DMS 273 (cell line): ENCODE measurements at regions not wholly inside any gene's neighbourhood (a gene's known extent, or its start where the extent isn't known, plus 50 kb on each side); places are given as distances from the start of the nearest gene placed in this dataset.
A peak's percentile ranks its signal among the peaks of the same experiment; 100 is the strongest.
"Not testable (repeated sequence)": the region's sequence is repeated elsewhere in the genome, so short reads cannot be mapped to it uniquely, and the experiment has no call there.

Experiments
- DNase-seq: peaks from one replicate; lab custom pipeline; 2025; ENCODE audit not compliant: unreplicated experiment; lab: John Stamatoyannopoulos, UW

DNA sequence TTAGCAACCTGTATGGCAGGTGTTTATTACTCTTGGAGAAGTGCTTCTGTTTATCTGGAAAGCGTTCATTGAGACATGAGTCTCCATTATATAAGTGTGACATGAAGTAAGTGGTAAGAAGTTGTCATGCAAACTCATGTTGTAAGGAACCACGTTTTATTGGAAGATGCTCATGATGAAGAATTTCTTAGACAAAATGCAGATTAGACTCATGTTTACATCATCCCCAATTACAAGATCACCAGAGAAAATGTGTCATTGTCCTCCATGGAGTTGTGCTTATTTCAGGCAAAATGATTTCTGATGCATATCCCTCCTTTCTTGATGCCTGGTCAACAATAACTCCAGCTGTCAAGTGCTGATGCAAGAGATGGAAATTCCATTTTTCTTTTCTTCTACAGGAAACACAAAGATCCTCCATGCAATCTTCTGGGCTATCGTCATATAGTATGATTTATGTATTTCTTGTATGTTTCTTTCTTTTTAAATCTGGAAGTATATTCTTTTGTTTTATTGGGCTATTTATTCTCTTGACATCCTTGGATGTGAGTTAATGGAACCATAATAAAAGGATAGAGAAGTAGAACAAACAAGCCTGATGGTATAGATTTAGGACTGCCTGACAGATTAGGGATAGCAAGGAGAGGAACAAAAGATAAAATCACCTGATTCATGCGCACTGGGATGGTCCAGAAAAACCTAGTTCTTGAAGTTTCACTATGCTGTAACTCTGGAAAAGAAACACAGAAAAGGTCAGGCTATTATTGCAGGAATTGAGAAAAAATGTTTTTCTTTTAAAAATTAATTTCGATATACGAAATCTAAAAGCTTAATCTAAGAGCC, 50.7 kb upstream of the DIAPH3 start:
- DNase-seq: no peak

DNA sequence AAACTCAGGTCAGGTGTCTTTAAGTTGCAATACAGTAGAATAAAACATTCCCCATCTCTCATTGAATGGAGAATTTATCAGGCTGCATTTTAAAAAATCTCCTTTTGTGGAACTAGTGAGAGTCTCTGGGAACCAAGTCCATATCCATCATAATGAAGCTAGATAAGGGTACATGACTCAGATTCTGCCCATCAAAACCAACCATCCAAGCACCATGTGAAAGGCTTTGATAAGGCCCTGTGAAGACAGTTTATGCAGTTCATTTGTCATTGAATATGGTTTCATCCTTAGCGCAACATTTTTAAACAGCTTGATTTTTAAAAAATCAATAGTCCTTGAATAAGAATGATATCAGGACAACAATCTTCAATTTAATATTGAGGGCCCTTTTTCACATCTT, 56.3 kb upstream of the DIAPH3 start:
- DNase-seq: no peak

GRCh38 chr13:60221581-60221980, 57.9 kb upstream of the DIAPH3 start:
- no peak for DNase-seq

DNA sequence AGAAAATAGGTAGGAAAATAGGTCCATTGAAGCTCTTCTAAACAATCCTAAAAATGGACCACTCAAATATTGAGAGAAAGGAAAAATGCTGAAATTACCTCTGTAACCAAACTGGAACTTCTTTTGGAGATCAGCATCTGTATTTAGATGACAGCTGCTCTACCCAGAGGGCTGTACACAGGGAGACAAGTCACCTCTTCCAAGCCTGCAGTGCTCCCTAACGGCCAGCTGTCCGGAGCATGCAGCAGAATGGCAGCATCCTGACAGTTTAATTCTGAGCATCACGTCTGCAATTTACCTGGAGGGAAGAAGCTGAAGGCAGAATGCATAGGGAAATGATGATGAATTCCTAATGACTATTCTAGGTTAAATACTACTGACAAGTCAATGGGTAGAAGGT, 62.8 kb upstream of the DIAPH3 start:
- peak; percentile 74 for DNase-seq

DNA sequence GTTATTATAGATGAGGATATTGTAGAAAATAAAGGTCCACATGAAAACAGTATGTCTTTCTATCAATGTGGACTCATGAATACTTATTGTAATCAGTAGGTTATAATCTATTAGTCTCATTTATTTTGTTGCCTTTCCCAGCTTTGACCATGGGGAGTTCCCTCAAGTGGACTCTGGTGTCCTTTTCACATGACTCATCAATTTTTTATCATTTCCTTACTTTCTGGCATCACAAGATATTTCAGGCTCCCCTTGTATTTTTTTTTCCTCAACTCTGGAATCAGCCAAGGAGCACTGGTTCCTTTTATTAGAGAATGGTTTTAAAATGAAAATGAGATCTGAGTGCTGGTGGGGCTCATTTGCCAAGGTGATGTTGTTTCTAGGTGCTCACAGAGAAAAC, 63.4 kb upstream of the DIAPH3 start:
- DNase-seq: no peak

GRCh38 chr13:60229708-60230272, 66.1 kb upstream of the DIAPH3 start:
- DNase-seq: no peak

- no peak for DNase-seq
Observed at GRCh38 chr13:60230593-60230992, 66.9 kb upstream of the DIAPH3 start.

DNA sequence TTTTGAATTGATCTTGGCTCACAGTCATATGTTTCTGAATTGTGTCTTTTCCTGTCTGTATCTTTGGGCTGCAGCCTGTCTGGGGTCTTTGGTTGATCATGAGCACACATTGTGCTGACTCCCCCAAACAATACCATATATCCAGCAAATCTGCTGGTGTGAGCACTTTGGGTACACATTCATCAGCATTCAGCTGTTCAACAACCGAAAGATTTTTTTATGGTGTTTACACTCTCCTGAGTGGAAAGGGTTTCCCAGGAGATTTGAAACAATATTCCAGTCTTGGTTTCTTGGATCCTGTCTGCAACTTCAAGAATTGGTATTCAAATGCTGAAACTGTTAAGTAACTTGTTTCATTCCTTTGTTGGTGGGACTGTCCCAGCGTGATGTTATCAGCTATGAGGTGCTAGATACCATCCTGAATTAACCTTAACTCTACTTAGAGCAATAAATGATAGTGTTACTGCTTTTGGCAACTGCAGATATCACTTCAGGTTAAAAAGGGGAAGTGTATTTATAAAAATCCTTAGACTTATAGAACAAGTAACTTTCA, 78.4 kb upstream of the DIAPH3 start:
- DNase-seq: no peak

- no peak for DNase-seq
Observed at GRCh38 chr13:60244381-60244780, 80.7 kb upstream of the DIAPH3 start.

- not testable (repeated sequence) for DNase-seq
Observed at GRCh38 chr13:60251419-60251818, 87.7 kb upstream of the DIAPH3 start.

DNA sequence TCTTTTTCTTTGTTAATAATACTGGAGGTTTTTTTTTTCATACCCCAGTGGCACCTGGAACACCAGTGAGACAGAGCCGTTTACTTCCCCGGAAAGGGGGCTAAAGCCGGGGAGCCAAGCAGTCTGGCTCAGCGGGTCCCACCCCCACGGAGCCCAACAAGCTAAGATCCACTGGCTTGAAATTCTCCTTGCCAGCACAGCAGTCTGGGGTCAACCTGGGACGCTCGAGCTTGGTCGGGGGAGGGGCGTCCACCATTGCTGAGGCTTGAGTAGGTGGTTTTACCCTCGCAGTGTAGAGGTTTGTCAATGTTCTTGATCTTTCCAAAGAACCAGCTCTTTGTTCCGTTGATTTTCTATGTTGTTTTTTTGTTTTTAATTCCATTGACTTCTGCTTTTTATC, 94.6 kb upstream of the DIAPH3 start:
- no peak for DNase-seq

GRCh38 chr13:60260440-60260839, 96.7 kb upstream of the DIAPH3 start:
- DNase-seq: no peak

GRCh38 chr13:60261432-60262351, 98.0 kb upstream of the DIAPH3 start:
- peak; percentile 1 for DNase-seq

GRCh38 chr13:60265566-60265965, 101.8 kb upstream of the DIAPH3 start:
- no peak for DNase-seq

DNA sequence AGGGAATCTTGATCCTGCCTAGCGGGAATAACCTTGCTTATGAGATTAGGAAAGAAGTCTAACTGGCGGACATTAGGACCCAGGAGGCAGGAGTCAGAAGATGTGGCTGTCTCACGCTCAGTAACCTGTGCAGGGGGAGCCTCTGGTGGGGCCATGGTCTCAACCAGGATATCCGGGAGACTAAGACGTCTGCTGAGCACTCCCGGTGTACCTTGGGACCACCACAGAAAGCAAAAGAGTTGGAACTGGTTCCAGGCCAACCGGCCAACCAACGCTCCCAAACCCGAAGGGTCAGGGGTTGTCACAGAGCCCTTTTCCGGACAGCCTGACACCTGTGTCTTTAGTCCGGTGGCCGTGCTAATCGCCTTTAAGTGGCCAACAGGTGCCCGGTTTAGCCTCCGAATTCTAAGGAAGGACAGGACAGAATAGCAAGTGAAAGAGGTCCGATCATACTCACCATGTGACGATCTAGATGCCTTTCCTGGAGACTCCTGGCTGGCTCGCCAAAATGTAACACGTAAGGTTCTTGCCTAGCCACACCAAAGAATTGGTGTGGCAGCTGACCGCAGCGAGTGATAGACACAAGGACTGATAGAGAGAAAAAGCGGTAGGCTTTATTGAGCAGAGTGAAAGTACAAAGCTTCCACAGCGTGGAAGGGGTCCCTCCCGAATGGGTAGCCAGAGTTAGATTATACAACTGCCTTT, 103.9 kb upstream of the DIAPH3 start:
- no peak for DNase-seq

DNA sequence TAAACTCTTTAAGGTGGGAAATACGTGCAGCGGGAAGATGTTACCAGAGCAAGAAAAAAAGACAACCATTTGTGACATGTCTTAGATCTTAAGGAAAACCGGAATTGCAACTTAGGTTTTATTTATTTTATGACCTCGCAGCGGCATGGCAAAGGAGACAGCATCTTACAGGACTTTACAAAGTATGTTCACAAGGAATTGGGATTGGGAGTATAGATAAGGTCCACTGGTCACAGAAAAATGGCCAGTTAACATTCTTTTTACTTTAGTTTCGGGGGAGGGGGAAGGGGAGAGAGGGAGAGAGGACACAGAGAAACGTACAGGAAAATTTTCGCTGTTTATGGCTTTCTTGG, 104.5 kb upstream of the DIAPH3 start:
- DNase-seq: no peak

DNA sequence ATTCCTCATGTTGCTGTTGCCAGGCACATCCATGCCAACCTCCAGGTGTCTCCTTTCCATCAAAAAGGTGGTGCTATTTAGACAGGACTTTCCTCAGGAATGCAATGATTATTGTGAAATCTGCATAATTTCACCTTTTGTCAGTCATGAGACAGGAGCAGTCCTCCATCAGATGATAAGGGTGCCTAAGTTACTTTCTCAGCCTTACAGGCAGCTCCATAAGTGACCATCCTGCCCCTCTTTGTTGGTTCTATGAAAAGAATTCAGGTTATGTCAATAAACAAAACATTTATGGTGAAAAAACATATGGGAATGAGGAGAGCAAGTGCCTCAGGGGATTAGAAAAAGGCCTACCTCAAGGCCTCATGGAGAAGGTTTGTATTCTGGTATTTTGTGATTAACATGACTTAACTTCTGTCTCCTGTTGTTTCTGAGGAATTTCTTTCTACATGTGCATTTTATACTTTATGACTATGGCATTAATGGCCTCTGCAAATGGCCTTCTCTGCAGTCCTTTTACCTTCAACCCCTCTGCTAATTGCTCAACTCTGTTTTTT, 110.3 kb upstream of the DIAPH3 start:
- DNase-seq: no peak

GRCh38 chr13:60274655-60275054, 110.9 kb upstream of the DIAPH3 start:
- DNase-seq: no peak

GRCh38 chr13:60275208-60275607, 111.5 kb upstream of the DIAPH3 start:
- no peak for DNase-seq

DNA sequence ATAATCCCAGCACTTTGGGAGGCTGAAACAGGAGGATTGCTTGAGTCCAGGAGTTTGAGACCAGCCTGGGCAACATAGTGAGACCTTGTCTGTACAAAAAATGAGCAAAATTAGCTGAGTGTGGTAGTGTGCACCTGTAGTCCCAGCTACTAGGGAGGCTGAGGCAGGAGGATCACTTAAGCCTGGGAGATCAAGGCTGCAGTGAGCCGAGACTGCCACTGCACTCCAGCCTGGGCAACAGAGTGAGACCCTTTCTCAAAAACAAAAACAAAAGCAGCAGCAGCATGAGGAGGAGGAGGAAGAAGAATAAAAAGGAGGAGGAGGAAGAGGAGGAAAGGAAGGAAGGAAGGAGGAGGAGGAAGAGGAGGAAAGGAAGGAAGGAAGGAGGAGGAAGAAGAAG, 116.5 kb upstream of the TDRD3 start:
- not testable (repeated sequence) for DNase-seq

- DNase-seq: peak; percentile 8
Observed at GRCh38 chr13:60282186-60282585, 114.8 kb upstream of the TDRD3 start.
